GM19035 (cell line): ENCODE measurements at regions not wholly inside any gene's neighbourhood (a gene's known extent, or its start where the extent isn't known, plus 50 kb on each side); places are given as distances from the start of the nearest gene placed in this dataset.
A peak's percentile ranks its signal among the peaks of the same experiment; 100 is the strongest.
"Not testable (repeated sequence)": the region's sequence is repeated elsewhere in the genome, so short reads cannot be mapped to it uniquely, and the experiment has no call there.

Source experiments
- ATAC-seq: cut with Tn5 transposase; IDR thresholded peaks from one replicate; pipeline ENCODE4 v1.9.1; 2021; ENCODE audit not compliant: unreplicated experiment

- no peak for ATAC-seq
These were observed 1216.3 kb upstream of the ACO1 start for GRCh38 chr9:31168161-31168560.

- ATAC-seq: no peak
These were observed 1209.8 kb upstream of the ACO1 start for GRCh38 chr9:31174681-31175080.

- ATAC-seq: no peak
These were observed 1200.6 kb upstream of the ACO1 start for GRCh38 chr9:31183866-31184265.

- no peak for ATAC-seq
These were observed 1198.6 kb upstream of the ACO1 start for GRCh38 chr9:31185831-31186230.

GRCh38 chr9:31188496-31188895 is 1195.9 kb upstream of the ACO1 start:
- no peak for ATAC-seq

- no peak for ATAC-seq
These were observed 1173.4 kb upstream of the ACO1 start for GRCh38 chr9:31210978-31211570.

- ATAC-seq: not testable (repeated sequence)
These were observed 1154.5 kb upstream of the ACO1 start for GRCh38 chr9:31229976-31230375.

GRCh38 chr9:31232485-31232884 is 1152.0 kb upstream of the ACO1 start:
- no peak for ATAC-seq

- ATAC-seq: no peak
These were observed 1148.1 kb upstream of the ACO1 start for GRCh38 chr9:31236344-31236743.

- no peak for ATAC-seq
These were observed 1141.1 kb upstream of the ACO1 start for GRCh38 chr9:31243386-31243785.

GRCh38 chr9:31248156-31248555 is 1136.3 kb upstream of the ACO1 start:
- no peak for ATAC-seq

- ATAC-seq: no peak
These were observed 1133.1 kb upstream of the ACO1 start for GRCh38 chr9:31251386-31251785.

GRCh38 chr9:31253800-31254762 is 1130.4 kb upstream of the ACO1 start:
- no peak for ATAC-seq

- no peak for ATAC-seq
These were observed 1129.2 kb upstream of the ACO1 start for GRCh38 chr9:31255211-31255610.

GRCh38 chr9:31259824-31260223 is 1124.6 kb upstream of the ACO1 start:
- no peak for ATAC-seq

- ATAC-seq: no peak
These were observed 1111.8 kb upstream of the ACO1 start for GRCh38 chr9:31272456-31273295.

GRCh38 chr9:31275419-31275818 is 1109.0 kb upstream of the ACO1 start:
- ATAC-seq: no peak

- ATAC-seq: no peak
These were observed 1093.7 kb upstream of the ACO1 start for GRCh38 chr9:31290731-31291130.

- ATAC-seq: peak; percentile 66
These were observed 1081.6 kb upstream of the ACO1 start for GRCh38 chr9:31302620-31303418.

GRCh38 chr9:31304576-31304975 is 1079.9 kb upstream of the ACO1 start:
- ATAC-seq: no peak

- no peak for ATAC-seq
These were observed 1070.2 kb upstream of the ACO1 start for GRCh38 chr9:31314241-31314640.
